ENCODE measurements at regions not wholly inside any gene's neighbourhood (a gene's known extent, or its start where the extent isn't known, plus 50 kb on each side); places are given as distances from the start of the nearest gene placed in this dataset.
"Not testable (repeated sequence)": the region's sequence is repeated elsewhere in the genome, so short reads cannot be mapped to it uniquely, and the experiment has no call there.

DNA sequence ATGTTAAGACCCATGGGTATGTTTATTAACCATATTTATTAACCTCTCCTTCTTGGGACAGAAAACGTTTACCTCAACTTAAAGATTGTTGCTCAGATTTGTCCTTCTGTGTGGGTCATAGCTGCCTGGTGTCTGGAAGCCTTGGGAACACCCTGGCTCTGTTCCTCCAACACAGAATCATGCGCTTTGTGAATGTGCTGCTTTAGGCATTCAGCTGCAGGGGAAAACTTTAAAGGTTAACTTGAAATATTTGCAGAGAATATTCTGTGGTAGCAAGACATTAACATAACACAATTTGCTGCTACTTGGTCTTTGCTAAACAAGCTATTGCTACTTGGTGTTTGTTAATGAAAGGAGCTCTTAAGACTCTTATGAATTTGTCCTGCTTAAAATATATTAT, 50.5 kb upstream of the THOC3 start:
- not testable (repeated sequence) for H3K4me1 ChIP-seq, H3K27ac ChIP-seq, H3K4me3 ChIP-seq, H3K9me3 ChIP-seq, H3K36me3 ChIP-seq, H3K27me3 ChIP-seq, ATAC-seq
- WGBS, 2 donors (ENCODE audit: low coverage in 1 of 2): no CpG with 5 or more reads among the region's 2 CpGs

DNA sequence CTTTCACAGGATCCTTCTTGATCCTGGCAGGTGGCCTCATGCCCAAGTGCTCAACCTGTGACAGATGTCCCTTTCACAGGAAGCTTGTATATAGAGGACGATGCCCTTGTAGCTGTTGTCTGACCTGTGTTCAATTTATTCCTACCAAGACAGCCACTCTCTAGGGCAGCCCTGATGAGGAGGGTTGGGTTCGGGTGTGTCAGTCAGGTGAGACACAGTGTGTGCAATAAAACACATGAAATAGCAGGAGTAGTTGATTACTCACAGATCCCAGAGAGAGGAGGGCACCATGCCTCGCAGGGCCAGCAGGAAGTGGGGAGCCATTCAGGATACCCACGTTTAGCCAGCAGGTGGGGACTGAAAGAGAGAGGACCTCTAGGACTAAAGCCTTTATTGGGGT, 52.7 kb upstream of the THOC3 start:
- WGBS, 2 donors (ENCODE audit: low coverage in 1 of 2): no CpG with 5 or more reads among the region's 4 CpGs
- not testable (repeated sequence) for ATAC-seq, H3K27me3 ChIP-seq, H3K4me3 ChIP-seq, H3K9me3 ChIP-seq, H3K36me3 ChIP-seq, H3K4me1 ChIP-seq, H3K27ac ChIP-seq

DNA sequence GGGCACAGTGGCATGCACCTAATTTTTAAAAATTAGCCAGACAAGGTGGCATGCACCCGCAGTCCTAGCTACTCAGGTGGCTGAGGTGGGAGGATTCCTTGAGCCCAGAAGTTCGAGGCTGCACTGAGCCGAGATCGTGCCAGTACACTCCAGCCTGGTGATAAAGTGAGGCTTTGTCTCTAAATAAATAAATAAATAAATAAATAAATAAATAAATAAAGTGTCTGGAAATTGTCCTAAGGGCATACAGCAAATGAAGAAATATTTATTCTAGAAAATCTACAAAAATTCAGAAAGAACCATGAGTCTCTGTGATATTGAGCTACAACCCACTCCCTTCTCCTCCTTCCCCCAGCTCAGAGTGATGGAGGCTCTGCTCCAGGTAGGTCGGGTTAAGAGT, 55.4 kb upstream of the THOC3 start:
- H3K4me3 ChIP-seq, H3K27me3 ChIP-seq, H3K36me3 ChIP-seq, ATAC-seq, H3K27ac ChIP-seq, H3K4me1 ChIP-seq, H3K9me3 ChIP-seq: not testable (repeated sequence)
- WGBS, 2 donors (ENCODE audit: low coverage in 1 of 2): 71 to 76% methylated on average over 3 to 4 of the region's 5 CpGs

DNA sequence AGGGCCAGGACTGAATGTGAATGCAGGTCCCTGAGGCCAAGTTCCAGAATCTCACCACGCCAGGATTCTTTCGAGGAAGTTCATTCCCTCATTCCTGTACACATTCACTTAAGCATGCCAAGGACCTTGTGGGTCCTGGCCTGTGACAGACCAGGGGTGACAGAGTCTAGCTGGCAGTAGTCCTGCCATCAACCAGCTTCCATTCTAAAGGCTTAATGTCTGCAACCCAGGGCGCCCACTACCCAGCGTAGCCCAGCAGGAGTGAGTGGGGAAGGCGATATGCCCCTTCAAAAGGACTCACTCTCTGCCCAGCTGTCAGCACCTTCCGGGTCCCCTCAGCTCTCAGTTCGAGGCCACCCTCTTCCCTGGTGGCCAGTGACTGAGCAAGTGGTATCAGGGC, 61.3 kb upstream of the THOC3 start:
- WGBS, 2 donors (ENCODE audit: low coverage in 1 of 2): no CpG with 5 or more reads among the region's 7 CpGs
- H3K36me3 ChIP-seq, H3K9me3 ChIP-seq, H3K27me3 ChIP-seq, H3K27ac ChIP-seq, H3K4me1 ChIP-seq, H3K4me3 ChIP-seq, ATAC-seq: not testable (repeated sequence)

DNA sequence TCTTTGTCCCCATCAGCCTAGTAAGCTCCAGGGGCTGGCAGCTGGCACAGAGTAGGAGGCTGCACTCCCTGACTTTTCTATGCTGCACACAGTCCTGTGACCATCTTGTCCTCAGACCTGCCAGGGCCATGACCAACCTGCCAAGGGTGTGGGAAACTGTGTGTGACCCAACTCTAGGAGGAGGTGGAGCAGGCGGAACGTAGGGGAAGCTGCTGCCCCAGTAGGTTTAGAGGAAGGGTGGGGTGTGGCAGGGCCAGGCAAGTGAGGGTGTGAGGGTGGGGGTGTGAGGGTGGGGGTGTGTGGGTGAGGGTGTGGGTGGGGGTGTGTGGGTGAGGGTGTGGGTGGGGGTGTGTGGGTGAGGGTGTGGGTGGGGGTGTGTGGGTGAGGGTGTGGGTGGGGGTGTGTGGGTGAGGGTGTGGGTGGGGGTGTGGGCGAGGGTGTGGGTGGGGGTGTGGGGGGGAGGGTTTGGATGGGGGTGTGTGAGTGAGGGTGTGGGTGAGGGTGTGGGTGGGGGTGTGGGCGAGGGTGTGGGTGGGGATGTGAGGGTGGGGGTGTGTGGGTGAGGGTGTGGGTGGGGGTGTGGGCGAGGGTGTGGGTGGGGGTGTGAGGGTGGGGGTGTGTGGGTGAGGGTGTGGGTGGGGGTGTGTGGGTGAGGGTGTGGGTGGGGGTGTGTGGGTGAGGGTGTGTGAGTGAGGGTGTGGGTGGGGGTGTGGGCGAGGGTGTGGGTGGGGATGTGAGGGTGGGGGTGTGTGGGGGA, 62.4 kb upstream of the THOC3 start:
- not testable (repeated sequence) for H3K4me1 ChIP-seq, H3K27me3 ChIP-seq, ATAC-seq, H3K36me3 ChIP-seq, H3K4me3 ChIP-seq, H3K27ac ChIP-seq, H3K9me3 ChIP-seq
- WGBS, 2 donors (ENCODE audit: low coverage in 1 of 2): no CpG with 5 or more reads among the region's 6 CpGs

DNA sequence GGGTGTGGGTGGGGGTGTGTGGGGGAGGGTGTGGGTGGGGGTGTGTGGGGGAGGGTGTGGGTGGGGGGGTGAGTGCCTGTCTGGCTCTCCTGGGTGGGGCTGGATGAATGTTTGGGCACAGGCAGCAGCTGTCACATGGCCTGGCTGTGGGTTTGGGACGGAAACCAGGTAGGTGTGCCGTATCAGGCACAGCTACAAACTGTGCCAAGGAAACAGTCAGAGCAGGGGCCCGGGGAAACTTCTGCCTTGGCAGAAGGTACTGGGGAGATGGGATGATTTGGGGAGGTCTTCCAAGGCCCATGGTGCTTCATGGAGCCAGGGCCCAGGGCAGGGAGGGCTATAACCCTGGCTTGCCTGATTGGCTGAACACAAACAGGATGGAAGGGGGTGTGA, 63.0 kb upstream of the THOC3 start:
- not testable (repeated sequence) for H3K36me3 ChIP-seq, H3K4me3 ChIP-seq, ATAC-seq, H3K27me3 ChIP-seq, H3K27ac ChIP-seq, H3K4me1 ChIP-seq, H3K9me3 ChIP-seq
- WGBS, 2 donors (ENCODE audit: low coverage in 1 of 2): no CpG with 5 or more reads among the region's 3 CpGs

DNA sequence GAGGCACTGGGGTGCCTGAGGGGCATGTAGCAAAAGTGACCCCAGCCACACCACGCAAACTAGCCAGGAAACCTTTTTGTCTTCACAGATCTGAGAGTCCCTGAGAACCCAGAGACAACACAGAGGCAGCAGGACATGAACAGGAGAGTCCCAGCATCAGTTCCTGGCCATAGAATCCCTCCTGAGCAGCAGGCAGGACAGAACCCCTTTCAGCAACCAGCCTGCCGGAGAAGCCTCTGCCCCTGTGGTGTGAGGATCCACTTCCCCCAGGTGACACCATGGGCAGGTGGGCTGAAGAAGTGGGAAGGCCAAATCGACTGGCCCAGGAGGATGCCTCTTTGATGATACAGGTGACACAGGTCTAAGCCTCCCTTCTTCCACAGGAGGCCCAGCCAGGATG, 65.1 kb upstream of the THOC3 start:
- not testable (repeated sequence) for H3K36me3 ChIP-seq, H3K9me3 ChIP-seq, H3K27me3 ChIP-seq, H3K4me1 ChIP-seq, H3K27ac ChIP-seq, ATAC-seq, H3K4me3 ChIP-seq
- no CpG with 5 or more reads among the region's 3 CpGs for WGBS, 2 donors (ENCODE audit: low coverage in 1 of 2)

DNA sequence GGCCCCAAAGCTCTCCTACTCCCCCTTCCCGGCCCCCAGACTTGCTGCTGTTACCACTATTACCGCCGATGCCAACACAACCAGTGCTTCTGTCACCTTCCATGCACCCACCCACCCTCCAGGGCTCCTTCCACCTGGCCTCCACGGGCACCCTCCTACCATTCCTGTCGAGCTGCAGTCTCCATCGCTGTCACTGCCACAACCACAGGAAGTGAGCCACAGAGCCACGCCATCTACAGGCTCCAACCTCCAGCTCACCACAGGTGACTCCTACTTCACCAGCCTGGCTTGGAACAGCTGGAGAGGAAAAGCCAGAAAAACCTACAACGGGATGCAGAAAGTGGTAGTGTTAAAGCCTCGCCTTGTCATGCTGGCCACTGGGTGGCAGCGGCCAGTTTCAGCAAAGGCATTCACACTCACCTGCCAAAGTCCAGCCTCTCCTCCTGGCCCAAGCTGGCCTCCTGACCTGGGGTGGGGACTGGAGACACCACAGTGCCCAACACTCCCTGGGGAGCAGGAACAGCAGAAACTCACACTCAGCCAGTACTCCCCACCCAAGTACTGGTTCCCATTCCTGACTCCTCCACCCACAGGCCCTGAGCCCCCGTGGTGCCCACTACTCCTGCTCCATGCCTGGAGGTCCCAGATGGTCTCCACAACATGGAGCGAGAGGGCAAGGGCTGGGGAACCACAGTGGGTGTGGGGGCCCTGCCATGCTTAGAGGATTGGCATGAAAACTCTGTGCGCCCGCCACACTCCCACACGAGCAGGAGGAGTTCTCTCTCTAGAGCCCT, 66.5 kb upstream of the THOC3 start:
- H3K4me3 ChIP-seq, H3K27me3 ChIP-seq, H3K4me1 ChIP-seq, H3K9me3 ChIP-seq, H3K36me3 ChIP-seq, H3K27ac ChIP-seq: not testable (repeated sequence)
- peak; percentile 22 for ATAC-seq
- no CpG with 5 or more reads among the region's 15 CpGs for WGBS, 2 donors (ENCODE audit: low coverage in 1 of 2)

DNA sequence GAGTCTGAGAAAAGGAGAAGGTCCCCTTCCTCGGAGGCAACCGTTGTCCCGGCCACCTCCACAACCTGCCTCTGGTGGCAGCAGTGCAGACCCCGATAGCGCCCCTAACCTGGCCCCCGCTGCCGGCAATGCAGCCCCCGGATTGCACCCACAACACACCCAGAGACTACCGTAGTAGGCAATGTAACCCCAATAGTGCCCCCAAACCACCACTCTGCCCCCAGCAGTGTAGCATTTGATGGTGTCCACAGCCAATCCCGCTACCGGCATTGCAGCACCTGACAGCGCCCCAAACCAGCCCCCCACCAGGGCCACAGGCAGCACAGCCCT, 67.1 kb upstream of the THOC3 start:
- not testable (repeated sequence) for H3K9me3 ChIP-seq, H3K27me3 ChIP-seq, H3K36me3 ChIP-seq, H3K4me1 ChIP-seq, H3K4me3 ChIP-seq, H3K27ac ChIP-seq
- WGBS, 2 donors (ENCODE audit: low coverage in 1 of 2): no CpG with 5 or more reads among the region's 12 CpGs
- peak; percentile 24 for ATAC-seq

DNA sequence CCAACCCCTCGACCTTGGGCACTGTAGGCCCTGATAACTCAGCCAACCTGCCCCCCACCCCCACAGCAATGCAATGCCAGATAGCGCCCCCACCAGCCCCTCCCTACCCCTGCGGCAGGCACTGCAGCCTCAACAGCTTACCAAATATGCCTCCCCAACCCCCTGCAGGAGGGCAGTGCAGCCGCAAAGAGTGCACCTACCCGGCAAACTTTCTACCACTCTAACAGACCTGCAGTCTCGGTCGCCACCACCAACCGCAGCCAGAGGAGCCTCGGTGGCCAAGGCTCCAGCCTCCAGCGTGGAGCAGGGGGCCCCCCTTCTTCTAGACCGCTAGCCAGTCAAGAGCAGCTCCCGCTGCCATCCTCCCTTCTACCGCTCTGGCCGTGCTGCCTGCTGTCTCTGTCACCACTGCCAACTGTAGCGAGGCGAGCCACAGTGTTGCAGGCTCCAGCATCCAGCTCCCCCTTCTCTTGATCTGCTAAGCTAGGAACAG, 67.7 kb upstream of the THOC3 start:
- WGBS, 2 donors (ENCODE audit: low coverage in 1 of 2): no CpG with 5 or more reads among the region's 16 CpGs
- peak; percentile 27 for ATAC-seq
- not testable (repeated sequence) for H3K4me3 ChIP-seq

DNA sequence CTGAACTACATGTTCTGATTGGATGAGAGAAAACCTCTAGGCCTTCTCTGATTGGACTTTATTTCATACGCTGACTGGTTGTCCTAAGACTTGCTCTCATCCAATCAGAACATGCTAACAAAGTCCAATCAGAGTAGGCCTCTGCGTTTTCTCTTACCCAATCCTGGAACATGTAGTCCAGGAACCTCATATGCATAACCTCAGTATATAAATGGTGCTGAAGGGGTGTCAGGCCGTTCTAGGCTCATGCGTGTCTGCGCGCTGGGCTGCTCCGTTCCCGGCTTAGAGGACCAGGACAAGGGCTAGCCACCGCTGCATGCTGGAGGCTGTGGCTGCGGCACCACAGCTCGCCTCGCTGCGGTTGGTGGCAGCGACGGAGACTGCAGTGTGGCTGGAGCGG, 68.3 kb upstream of the THOC3 start:
- not testable (repeated sequence) for ATAC-seq, H3K27me3 ChIP-seq, H3K9me3 ChIP-seq, H3K4me3 ChIP-seq, H3K4me1 ChIP-seq, H3K27ac ChIP-seq, H3K36me3 ChIP-seq
- 50% methylated on average over 6 of the region's 16 CpGs; no CpG with 5 or more reads in 1 of the 2 donors for WGBS, 2 donors (ENCODE audit: low coverage in 1 of 2)

More for the DNA sequence above, 67.7 kb upstream of the THOC3 start:
- not testable (repeated sequence) for H3K9me3 ChIP-seq, H3K36me3 ChIP-seq, H3K27me3 ChIP-seq, H3K27ac ChIP-seq, H3K4me1 ChIP-seq

DNA sequence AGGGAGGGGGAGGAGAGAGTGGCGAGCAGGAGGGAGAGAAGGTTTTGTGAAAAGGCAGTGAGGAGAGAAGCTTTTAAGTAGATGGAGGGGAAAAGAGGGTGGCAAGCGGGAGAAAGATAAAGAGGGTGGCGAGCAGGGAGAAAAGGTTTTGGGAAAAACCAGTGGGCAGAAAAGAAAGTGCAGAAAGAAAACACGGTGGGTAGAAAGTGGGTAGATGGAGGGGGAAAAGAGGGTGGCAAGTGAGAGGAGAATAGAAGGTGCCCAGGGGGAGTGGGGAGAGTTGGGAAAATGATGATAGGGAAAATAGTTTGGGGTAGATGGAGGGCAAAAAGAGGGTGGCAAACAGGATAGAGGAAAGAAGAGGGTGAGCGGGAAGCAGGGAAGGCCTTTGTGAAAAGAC, 69.1 kb upstream of the THOC3 start:
- H3K4me3 ChIP-seq, H3K27me3 ChIP-seq, H3K9me3 ChIP-seq, H3K36me3 ChIP-seq, H3K27ac ChIP-seq, H3K4me1 ChIP-seq, ATAC-seq: not testable (repeated sequence)
- 72 to 77% methylated on average over 5 of the region's 5 CpGs for WGBS, 2 donors (ENCODE audit: low coverage in 1 of 2)

DNA sequence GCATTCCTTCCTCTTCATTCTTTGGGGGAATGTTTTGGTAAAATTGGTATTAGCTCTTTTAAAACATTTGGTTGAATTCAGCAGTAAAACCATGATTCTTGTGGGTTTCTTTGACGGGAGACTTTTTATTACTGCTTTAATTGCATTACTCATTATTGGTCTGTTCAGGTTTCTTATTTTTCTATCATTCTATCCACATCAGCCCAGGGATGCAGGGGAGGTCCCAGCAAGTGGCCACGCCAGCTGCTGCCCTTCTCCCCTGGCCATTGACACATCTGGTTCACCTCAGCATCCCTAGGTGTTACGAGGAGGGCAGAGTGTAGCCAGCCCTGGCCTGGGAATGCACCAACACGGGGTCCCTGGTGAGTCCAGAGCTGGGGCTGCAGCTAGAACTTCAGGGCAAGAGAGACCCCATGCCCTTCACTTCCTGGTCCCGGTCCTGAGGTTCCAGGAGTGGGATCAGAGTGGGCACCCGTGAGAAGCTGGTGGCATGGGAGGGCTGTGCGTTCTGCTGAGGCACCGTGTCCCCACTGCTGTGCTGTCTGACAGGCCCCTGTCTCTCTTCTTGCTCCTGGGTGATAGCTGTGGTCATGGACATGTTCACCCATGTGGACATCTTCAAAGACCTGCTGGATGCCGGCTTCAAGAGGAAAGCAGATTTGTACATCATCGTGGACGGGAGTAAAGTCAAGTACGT, 72.1 kb upstream of the THOC3 start:
- 73 to 83% methylated on average over 2 of the region's 12 CpGs for WGBS, 2 donors (ENCODE audit: low coverage in 1 of 2)

More for the DNA sequence above, 72.1 kb upstream of the THOC3 start:
- ATAC-seq, H3K27me3 ChIP-seq, H3K9me3 ChIP-seq, H3K27ac ChIP-seq, H3K4me3 ChIP-seq, H3K36me3 ChIP-seq, H3K4me1 ChIP-seq: not testable (repeated sequence)

Data from gastroesophageal sphincter (tissue), 4 donors.